NCI-H526 treated with DMSO at 0.1 percent for 48 hours (cell line): ENCODE measurements at regions not wholly inside any gene's neighbourhood (a gene's known extent, or its start where the extent isn't known, plus 50 kb on each side); places are given as distances from the start of the nearest gene placed in this dataset.
"Not testable (repeated sequence)": the region's sequence is repeated elsewhere in the genome, so short reads cannot be mapped to it uniquely, and the experiment has no call there.

Source experiments
- DNase-seq: peaks from one replicate; lab custom pipeline; 2025; lab: John Stamatoyannopoulos, UW

- DNase-seq: no peak
These were observed 332.4 kb downstream of the DMAC1 start for GRCh38 chr9:7467186-7467585.

DNA sequence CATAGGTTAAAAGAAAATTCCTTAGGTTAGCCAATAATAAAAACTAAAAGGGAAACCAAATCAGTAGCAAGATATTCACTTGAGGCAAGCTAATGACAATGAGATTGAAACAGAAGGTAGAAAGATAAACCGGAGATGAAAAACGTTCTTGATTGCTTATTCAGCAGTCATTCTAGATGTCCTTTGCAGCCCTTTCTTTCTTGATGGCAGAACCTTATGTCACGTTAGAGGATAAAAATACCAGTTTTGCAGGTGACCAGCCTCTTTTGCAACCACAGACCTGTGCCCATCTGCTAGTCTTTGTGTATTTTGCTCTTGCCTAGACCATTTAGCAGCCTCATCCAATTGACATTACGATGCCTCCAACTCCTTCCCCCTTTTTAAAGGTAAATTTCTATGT is 337.8 kb downstream of the DMAC1 start:
- no peak for DNase-seq

DNA sequence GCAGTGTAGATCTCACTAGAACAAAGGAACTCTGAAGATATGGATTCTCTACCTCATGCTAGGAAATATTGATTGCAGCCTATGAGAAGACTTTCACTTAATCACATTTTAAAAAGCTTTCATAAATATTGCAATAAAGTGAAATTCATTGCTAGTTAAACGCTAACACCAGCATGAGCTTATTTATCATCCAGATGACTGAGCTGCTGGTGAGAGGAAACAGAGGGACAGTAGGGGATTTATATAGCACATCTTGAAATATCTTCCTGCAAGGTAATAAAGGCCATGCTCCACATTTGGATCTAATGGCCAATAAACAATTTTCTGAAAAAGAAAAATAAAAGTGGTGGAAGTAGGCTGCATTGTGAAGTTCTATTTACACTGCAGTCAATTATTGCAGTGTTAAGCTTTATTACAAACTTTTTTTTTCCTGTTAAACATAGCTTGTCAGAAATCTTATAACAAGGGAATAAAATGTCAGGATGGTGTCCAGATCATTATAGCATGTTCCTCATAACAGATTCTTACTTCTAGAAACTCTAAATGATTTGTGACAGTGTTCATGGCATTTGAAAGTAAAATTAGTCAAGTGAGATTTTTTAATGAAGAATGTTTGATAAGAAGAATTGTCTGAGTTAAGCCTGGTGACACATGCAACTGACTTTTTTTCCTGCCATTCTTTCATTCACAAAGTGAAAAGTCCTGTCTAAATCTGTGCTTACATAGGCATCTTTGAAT is 342.6 kb downstream of the DMAC1 start:
- DNase-seq: no peak

GRCh38 chr9:7456377-7456776 is 343.2 kb downstream of the DMAC1 start:
- no peak for DNase-seq

- no peak for DNase-seq
These were observed 345.0 kb downstream of the DMAC1 start for GRCh38 chr9:7454624-7455023.

GRCh38 chr9:7452378-7452777 is 347.2 kb downstream of the DMAC1 start:
- DNase-seq: no peak

GRCh38 chr9:7451062-7451461 is 348.5 kb downstream of the DMAC1 start:
- DNase-seq: no peak

DNA sequence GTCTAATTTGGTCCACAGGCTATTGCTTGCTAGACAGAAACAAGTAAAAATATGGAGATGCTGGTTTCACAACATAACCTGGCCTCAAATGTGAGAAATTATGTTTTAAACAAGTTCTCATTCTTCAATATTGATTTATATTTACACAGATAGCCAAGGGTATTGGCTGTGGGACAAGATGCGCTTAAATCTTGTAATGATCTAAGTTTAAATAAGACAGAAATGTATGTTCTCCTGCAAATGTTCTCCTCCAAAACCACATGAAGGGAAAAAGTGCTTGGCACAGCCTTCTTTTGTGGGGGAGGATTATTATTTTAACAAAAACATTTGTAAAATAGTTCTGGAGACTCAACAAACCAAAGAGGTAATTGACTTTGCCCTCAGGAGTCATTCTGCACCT is 356.0 kb downstream of the DMAC1 start:
- no peak for DNase-seq

DNA sequence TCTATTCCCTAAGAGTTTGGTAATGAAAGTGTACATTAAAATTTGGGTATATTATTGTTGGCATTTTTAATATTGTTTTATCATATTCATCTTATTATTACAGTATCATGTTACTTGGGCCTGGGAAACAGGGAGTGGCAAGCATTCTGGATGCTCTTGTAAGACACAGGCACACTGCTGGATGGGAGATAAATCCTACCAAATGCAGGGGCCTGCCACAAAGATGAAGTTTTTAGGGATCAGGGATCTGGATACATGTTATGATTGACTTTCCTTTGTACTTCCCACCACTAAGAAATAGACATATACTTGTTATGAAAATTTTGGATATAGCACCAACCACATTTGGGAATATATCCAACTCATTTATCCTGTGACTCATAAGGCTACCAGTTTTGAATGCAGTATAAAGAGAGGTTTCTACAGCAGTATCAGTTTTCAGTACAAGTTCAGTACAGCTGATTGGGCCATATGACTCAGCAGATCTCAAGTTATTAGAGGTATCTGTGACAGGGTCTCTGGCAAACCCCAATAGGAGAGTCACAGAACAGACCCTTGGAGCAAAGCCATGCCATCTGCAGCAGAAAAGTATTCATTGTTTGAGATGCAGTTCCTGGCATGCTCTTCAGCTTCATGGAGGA is 360.1 kb downstream of the DMAC1 start:
- no peak for DNase-seq

DNA sequence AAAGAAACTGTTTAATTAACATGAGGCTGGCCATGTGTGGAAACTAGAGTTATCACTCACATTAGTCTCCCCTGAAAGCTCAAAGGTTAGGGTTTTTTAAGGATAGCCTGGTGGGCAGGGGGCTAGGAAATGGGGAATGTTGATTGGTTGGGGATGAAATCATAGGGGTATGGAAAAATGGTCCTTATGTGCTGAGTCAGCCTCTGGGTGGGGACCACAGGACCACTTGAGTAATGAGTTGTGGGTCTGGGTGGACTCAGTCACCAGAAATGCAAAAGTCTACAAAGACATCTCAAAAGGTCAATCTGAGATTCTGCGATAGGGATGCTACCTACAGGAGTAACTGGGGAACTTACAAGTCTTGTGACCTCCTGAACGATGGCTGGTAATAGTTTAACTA is 362.8 kb downstream of the DMAC1 start:
- no peak for DNase-seq

- DNase-seq: no peak
These were observed 365.9 kb downstream of the DMAC1 start for GRCh38 chr9:7433508-7434292.

DNA sequence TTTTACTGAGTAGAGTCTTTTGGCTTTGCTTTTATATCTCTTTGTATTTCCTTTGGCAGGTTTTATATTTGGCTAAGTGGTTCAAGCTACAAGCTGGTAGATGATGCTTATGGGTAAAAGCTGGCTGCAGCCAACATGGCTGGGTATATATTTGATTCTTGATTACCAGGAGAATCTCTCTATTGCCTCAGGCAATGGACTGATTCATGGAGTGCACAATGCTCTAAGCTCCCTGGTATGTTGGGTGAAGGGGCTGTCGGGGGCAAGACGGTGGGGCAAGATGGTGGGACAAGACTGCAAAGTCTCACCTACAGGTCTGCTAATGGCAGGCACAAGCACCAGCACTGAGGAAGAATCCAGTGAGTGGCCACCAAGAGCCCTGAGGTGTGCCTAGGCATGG is 366.6 kb downstream of the DMAC1 start:
- DNase-seq: no peak

- DNase-seq: not testable (repeated sequence)
These were observed 382.2 kb downstream of the DMAC1 start for GRCh38 chr9:7417397-7417796.

- DNase-seq: no peak
These were observed 383.7 kb downstream of the DMAC1 start for GRCh38 chr9:7415836-7416235.

DNA sequence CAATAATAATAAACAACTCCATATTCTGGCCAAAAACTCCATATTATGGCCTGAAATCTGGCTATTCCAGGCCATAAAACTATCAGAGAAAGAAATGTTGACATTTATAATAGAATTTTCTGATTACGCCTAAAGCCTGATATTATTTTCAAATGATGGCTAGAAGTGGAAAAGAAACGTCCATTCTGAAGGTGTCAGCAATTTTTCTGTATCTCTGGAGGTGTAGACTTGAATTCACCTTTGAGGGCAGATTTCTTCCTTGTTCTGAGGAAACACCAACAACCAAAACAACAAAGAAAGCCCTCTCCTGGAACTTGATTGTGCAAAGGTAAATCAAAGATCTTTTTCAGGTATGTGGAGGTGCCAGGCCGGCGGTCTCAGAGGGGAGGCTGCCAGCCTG is 390.7 kb downstream of the DMAC1 start:
- DNase-seq: no peak

DNA sequence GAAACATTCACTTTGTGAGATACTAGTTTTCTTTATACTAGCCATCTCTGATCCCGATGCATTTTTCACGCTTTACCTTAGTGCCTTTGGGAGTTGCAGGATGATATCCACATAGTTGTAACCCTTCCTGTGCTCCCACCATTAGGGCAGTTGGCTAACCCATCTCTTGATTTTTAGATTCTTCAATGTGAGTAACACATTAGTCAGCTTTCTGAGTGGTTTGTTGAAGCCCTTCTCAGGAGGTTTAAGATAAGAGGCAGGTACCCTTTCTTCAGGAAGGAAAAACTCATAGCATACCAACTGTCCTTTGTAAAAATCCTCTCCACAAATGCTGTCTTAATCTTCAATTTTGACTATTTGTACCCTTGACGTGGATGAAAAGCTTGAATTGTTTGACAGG is 392.3 kb downstream of the DMAC1 start:
- no peak for DNase-seq

DNA sequence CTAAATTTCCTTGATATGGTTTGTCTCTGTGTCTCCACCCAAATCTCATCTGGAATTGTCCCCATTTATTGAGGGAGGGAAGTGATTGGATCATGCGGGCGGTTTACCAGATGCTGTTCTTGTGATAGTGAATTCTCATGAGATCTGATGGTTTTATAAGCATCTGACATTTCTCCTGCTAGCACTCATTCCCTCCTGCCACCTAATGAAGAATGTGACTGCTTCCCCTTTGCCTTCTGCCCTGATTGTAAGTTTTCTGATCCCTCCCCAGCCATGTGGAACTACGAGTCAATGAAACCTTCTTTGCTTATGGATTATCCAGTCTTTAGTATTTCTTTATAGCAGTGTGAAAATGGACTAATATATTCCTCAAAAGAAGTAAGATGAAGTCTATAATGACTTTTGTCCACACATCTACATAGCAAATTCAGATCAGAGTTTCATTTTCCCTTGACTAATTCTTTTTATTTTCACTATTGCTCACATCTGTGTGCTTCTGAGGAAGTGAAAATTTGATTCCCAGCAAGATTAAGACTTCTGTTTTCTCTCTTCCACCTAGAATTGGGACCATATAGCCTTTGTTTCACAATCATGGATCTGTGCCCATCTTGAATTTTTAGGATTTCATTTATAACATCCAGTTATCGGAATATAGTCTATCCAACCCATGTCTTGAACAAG is 393.5 kb downstream of the DMAC1 start:
- DNase-seq: no peak

DNA sequence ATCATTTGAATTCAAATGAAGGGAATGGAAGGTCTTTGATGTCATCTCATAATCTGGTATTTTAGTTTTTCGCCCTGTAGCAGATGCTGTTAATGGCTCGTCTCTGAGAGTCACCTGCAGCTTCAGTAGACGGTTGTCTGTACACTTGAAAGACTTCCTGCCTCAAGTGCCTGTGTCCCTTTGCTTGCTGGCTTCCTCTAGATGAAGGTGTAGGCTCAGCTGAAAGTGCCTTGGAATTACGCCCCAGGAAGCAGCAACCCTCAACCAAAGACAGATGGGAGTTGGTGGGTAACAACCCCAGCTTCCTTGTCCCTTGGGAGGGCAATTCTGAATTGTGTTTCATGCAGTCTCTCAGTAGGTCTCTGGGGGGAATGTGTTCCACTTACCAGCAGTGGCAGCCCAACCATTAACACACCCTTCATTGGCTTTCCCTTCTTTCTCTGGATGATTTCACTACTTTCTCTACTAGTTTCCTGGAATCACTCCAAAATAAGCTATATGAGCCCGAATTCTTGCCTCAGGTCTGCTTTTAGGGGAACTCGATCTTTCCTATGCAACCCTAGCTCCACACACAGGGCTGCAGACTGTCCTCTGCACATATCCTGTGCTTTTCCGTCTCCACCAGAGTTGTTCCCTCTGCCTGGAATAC is 395.6 kb downstream of the DMAC1 start:
- DNase-seq: no peak

GRCh38 chr9:7403028-7403389 is 396.6 kb downstream of the DMAC1 start:
- DNase-seq: no peak

- DNase-seq: no peak
These were observed 397.1 kb downstream of the DMAC1 start for GRCh38 chr9:7402334-7403027.

DNA sequence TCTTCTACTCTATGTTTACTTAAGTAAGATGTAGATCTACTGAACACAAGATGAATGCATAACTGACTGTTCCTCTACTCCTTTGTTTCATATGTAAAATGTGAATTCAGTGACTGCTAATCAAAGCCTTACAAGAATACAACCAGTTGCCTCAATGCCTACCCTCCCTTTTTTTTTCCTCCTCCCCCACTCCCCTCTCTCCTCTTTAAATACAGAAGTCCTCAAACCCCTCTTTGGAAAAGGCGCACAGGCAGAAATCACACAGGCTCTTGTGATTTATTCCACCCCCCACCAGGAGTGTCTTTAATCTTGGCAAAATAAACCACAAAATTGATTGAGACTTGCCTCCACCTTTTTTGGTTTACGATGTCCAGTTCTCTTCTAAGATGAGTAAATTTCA is 398.5 kb downstream of the DMAC1 start:
- DNase-seq: no peak
